Right lobe of liver (tissue), 4 donors: ENCODE measurements at regions not wholly inside any gene's neighbourhood (a gene's known extent, or its start where the extent isn't known, plus 50 kb on each side); places are given as distances from the start of the nearest gene placed in this dataset.

ENCODE experiments used
- CTCF ChIP-seq, 4 donors: fragments of 200-600 bp in 3 of 4; fragments of 450-650 bp in 1 of 4; IDR thresholded peaks; one replicate each; pipeline versions ENCODE4 v1.5.1 to v1.8.0; 2016 to 2022; ENCODE audit warnings: antibody characterized with exemption in 4 of 4, mild to moderate bottlenecking in 2 of 4
- POLR2A ChIP-seq: fragments of 450-650 bp; IDR thresholded peaks from one replicate; pipeline ENCODE4 v1.6.1; 2017; ENCODE audit warnings: antibody characterized with exemption, mild to moderate bottlenecking
- donor health status: DM: no; HTN: no; CAD: no.
- donor health status: DM: no; HTN: no; CAD: no.
- donor health status: DM: no; HTN: yes; CAD: no.

GRCh38 chr6:11890849-11891248, 112.2 kb upstream of the ADTRP start:
- TF ChIP-seq CTCF (IDR thresholded peaks at IDR 0.05) (no peak), POLR2A (no peak)
